Pons (tissue), 1 donor: ENCODE measurements at regions not wholly inside any gene's neighbourhood (a gene's known extent, or its start where the extent isn't known, plus 50 kb on each side); places are given as distances from the start of the nearest gene placed in this dataset.
"Not testable (repeated sequence)": the region's sequence is repeated elsewhere in the genome, so short reads cannot be mapped to it uniquely, and the experiment has no call there.

Experiments
- DNase-seq: peaks from one replicate; pipeline ENCODE4 v3.0.0-alpha.2; 2016; ENCODE audit warnings: low spot score

GRCh38 chr12:90499795-90500194, 455.2 kb downstream of the CCER1 start:
- DNase-seq = no peak

GRCh38 chr12:90497923-90498545, 456.9 kb downstream of the CCER1 start:
- no peak for DNase-seq

- no peak for DNase-seq
Observed at GRCh38 chr12:90490355-90490754, 464.6 kb downstream of the CCER1 start.

- no peak for DNase-seq
Observed at GRCh38 chr12:90489141-90489540, 465.8 kb downstream of the CCER1 start.

GRCh38 chr12:90485560-90485959, 469.4 kb downstream of the CCER1 start:
- DNase-seq = no peak

GRCh38 chr12:90484094-90484493, 470.9 kb downstream of the CCER1 start:
- DNase-seq = no peak

GRCh38 chr12:90481748-90482147, 473.2 kb downstream of the CCER1 start:
- no peak for DNase-seq

GRCh38 chr12:90479237-90479636, 475.7 kb downstream of the CCER1 start:
- DNase-seq = no peak

GRCh38 chr12:90473831-90474230, 481.1 kb downstream of the CCER1 start:
- DNase-seq = no peak

GRCh38 chr12:90460681-90461080, 494.3 kb downstream of the CCER1 start:
- DNase-seq = no peak

GRCh38 chr12:90456248-90456647, 498.7 kb downstream of the CCER1 start:
- DNase-seq = no peak

GRCh38 chr12:90455756-90456155, 499.2 kb downstream of the CCER1 start:
- DNase-seq = no peak

- no peak for DNase-seq
Observed at GRCh38 chr12:90449611-90450010, 505.4 kb downstream of the CCER1 start.

GRCh38 chr12:90443466-90443865, 511.5 kb downstream of the CCER1 start:
- DNase-seq = not testable (repeated sequence)

GRCh38 chr12:90441431-90441830, 513.5 kb downstream of the CCER1 start:
- DNase-seq = no peak

- no peak for DNase-seq
Observed at GRCh38 chr12:90428881-90429280, 526.1 kb downstream of the CCER1 start.

GRCh38 chr12:90428465-90428864, 526.5 kb downstream of the CCER1 start:
- DNase-seq = no peak

GRCh38 chr12:90423965-90424364, 531.0 kb downstream of the CCER1 start:
- DNase-seq = no peak

- DNase-seq = no peak
Observed at GRCh38 chr12:90410962-90411361, 544.0 kb downstream of the CCER1 start.

GRCh38 chr12:90407841-90408240, 547.1 kb downstream of the CCER1 start:
- no peak for DNase-seq

GRCh38 chr12:90404071-90404470, 550.9 kb downstream of the CCER1 start:
- no peak for DNase-seq

GRCh38 chr12:90401185-90401584, 553.8 kb downstream of the CCER1 start:
- DNase-seq = no peak

GRCh38 chr12:90399357-90399756, 555.6 kb downstream of the CCER1 start:
- DNase-seq = no peak

GRCh38 chr12:90398285-90398836, 556.6 kb downstream of the CCER1 start:
- DNase-seq = no peak
